Mammary epithelial cell (primary cell): ENCODE measurements at regions not wholly inside any gene's neighbourhood (a gene's known extent, or its start where the extent isn't known, plus 50 kb on each side); places are given as distances from the start of the nearest gene placed in this dataset.

Experiments used
- EZH2 ChIP-seq: IDR thresholded peaks from 2 replicates; pipeline ENCODE4 v1.6.1; 2012; ENCODE audit warnings: low read length, inconsistent platforms, borderline replicate concordance
- TF ChIP-seq, protein P1 (sequence below), 2 donors: IDR thresholded peaks in 1 of 2; conservative IDR thresholded peaks in 1 of 2; 2 replicates each; pipeline ENCODE4 v1.5.1; 2011 to 2012; ENCODE audit warnings: inconsistent platforms in 2 of 2, low read length in 2 of 2, mild to moderate bottlenecking in 2 of 2, control low read depth in 1 of 2, low read depth in 1 of 2; ENCODE audit not compliant: insufficient read depth in 1 of 2; ENCODE audit errors: extremely low read depth in 1 of 2

DNA sequence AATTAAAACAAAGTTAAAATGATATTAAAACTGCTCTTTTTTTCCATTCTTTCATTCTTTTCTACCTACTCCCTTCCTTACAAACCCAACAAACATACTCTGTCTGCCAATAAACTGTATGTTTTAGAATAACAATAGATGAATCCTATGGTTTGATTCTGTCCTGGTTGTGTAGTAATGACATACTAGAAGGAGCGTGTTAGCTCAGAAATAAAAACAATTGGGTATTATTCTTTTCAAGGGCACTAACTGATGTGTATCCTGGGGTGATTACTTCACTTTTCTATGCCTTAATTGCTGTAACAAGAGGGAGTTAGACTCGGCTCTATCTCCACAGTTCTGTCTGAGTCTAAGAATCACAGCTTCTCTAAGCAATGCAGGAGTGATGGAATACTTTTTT, 194.4 kb downstream of the GIPC2 start:
- TF ChIP-seq, protein P1, sequence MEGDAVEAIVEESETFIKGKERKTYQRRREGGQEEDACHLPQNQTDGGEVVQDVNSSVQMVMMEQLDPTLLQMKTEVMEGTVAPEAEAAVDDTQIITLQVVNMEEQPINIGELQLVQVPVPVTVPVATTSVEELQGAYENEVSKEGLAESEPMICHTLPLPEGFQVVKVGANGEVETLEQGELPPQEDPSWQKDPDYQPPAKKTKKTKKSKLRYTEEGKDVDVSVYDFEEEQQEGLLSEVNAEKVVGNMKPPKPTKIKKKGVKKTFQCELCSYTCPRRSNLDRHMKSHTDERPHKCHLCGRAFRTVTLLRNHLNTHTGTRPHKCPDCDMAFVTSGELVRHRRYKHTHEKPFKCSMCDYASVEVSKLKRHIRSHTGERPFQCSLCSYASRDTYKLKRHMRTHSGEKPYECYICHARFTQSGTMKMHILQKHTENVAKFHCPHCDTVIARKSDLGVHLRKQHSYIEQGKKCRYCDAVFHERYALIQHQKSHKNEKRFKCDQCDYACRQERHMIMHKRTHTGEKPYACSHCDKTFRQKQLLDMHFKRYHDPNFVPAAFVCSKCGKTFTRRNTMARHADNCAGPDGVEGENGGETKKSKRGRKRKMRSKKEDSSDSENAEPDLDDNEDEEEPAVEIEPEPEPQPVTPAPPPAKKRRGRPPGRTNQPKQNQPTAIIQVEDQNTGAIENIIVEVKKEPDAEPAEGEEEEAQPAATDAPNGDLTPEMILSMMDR (conservative IDR thresholded peaks at IDR 0.05 in 1 of 2, IDR thresholded peaks at IDR 0.05 in 1 of 2; ENCODE audit: extremely low read depth in 1 of 2, insufficient read depth in 1 of 2, low read depth in 1 of 2, low read length in 2 of 2): no peak
- no peak for TF ChIP-seq EZH2
